HEK293 (cell line): ENCODE measurements at regions not wholly inside any gene's neighbourhood (a gene's known extent, or its start where the extent isn't known, plus 50 kb on each side); places are given as distances from the start of the nearest gene placed in this dataset.

ENCODE experiments used
- KLF1 ChIP-seq: fragments of 450-650 bp; formaldehyde crosslinking; IDR thresholded peaks from 2 replicates; pipeline ENCODE4 v1.5.1; 2016; ENCODE audit warnings: missing biosample characterization, missing genetic modification characterization
- MZF1 ChIP-seq: fragments of 450-650 bp; formaldehyde crosslinking; IDR thresholded peaks from 2 replicates; pipeline ENCODE4 v1.5.1; 2017; ENCODE audit warnings: missing biosample characterization, missing genetic modification characterization, borderline replicate concordance
- ZFHX2 ChIP-seq: fragments of 450-650 bp; formaldehyde crosslinking; conservative IDR thresholded peaks from 2 replicates; pipeline ENCODE4 v1.5.1; 2016; ENCODE audit warnings: missing biosample characterization, missing genetic modification characterization
- ZNF10 ChIP-seq: fragments of 450-650 bp; formaldehyde crosslinking; IDR thresholded peaks from 2 replicates; pipeline ENCODE4 v1.5.1; 2017; ENCODE audit warnings: missing biosample characterization, missing genetic modification characterization
- ZNF175 ChIP-seq: fragments of 450-650 bp; formaldehyde crosslinking; IDR thresholded peaks from 2 replicates; pipeline ENCODE4 v1.5.1; 2016; ENCODE audit warnings: missing biosample characterization, missing genetic modification characterization
- ZNF302 ChIP-seq: fragments of 450-650 bp; formaldehyde crosslinking; IDR thresholded peaks from 2 replicates; pipeline ENCODE4 v1.5.1; 2016; ENCODE audit warnings: missing biosample characterization, missing genetic modification characterization, low read depth
- TF ChIP-seq, protein P1 (sequence below): fragments of 450-650 bp; formaldehyde crosslinking; IDR thresholded peaks from 2 replicates; pipeline ENCODE4 v1.5.1; 2016; ENCODE audit warnings: missing biosample characterization, missing genetic modification characterization
- TF ChIP-seq, protein P2 (sequence below): fragments of 450-650 bp; formaldehyde crosslinking; IDR thresholded peaks from 2 replicates; pipeline ENCODE4 v1.5.1; 2017; ENCODE audit warnings: missing biosample characterization, missing genetic modification characterization
- TF ChIP-seq, protein P3 (sequence below): fragments of 450-650 bp; formaldehyde crosslinking; IDR thresholded peaks from 2 replicates; pipeline ENCODE4 v1.5.1; 2016; ENCODE audit warnings: missing biosample characterization, missing genetic modification characterization
- TF ChIP-seq, protein P4 (sequence below): fragments of 450-650 bp; formaldehyde crosslinking; IDR thresholded peaks from 2 replicates; pipeline ENCODE4 v1.5.1; 2016; ENCODE audit warnings: missing biosample characterization, missing genetic modification characterization
- TF ChIP-seq, protein P5 (sequence below): fragments of 450-650 bp; formaldehyde crosslinking; IDR thresholded peaks from 2 replicates; pipeline ENCODE4 v1.5.1; 2016; ENCODE audit warnings: missing biosample characterization, missing genetic modification characterization

DNA sequence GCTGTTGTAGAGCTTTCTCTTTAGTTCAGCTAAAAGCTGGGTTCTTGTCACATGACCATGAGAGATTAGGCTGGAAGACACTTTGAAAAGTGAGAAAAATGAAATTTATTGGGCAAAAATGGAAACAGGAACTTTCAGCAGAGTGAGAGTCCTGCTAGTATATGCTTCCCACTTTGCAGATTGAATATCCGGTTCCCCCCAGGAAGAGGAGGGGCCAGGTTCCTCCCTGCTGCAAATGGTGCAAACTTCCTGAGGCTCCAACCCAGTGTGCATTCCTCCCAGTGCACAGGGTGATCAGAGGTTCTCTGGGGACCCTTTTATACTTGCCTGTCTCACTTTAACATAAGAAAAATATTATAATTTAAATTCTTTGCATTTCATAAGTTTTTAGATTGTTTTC lies 119.9 kb upstream of the SPIN4 start:
- TF ChIP-seq, protein P1, sequence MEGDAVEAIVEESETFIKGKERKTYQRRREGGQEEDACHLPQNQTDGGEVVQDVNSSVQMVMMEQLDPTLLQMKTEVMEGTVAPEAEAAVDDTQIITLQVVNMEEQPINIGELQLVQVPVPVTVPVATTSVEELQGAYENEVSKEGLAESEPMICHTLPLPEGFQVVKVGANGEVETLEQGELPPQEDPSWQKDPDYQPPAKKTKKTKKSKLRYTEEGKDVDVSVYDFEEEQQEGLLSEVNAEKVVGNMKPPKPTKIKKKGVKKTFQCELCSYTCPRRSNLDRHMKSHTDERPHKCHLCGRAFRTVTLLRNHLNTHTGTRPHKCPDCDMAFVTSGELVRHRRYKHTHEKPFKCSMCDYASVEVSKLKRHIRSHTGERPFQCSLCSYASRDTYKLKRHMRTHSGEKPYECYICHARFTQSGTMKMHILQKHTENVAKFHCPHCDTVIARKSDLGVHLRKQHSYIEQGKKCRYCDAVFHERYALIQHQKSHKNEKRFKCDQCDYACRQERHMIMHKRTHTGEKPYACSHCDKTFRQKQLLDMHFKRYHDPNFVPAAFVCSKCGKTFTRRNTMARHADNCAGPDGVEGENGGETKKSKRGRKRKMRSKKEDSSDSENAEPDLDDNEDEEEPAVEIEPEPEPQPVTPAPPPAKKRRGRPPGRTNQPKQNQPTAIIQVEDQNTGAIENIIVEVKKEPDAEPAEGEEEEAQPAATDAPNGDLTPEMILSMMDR (tag by site-specific recombination) = no peak
- TF ChIP-seq ZNF175 (tag by site-specific recombination) (no peak), ZFHX2 (no peak), KLF1 (tag by site-specific recombination) (no peak), ZNF302 (tag by site-specific recombination) (no peak), MZF1 (tag by site-specific recombination) (no peak), ZNF10 (tag by site-specific recombination) (no peak)
- TF ChIP-seq, protein P2, sequence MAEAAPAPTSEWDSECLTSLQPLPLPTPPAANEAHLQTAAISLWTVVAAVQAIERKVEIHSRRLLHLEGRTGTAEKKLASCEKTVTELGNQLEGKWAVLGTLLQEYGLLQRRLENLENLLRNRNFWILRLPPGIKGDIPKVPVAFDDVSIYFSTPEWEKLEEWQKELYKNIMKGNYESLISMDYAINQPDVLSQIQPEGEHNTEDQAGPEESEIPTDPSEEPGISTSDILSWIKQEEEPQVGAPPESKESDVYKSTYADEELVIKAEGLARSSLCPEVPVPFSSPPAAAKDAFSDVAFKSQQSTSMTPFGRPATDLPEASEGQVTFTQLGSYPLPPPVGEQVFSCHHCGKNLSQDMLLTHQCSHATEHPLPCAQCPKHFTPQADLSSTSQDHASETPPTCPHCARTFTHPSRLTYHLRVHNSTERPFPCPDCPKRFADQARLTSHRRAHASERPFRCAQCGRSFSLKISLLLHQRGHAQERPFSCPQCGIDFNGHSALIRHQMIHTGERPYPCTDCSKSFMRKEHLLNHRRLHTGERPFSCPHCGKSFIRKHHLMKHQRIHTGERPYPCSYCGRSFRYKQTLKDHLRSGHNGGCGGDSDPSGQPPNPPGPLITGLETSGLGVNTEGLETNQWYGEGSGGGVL (tag by site-specific recombination) = no peak
- TF ChIP-seq, protein P3, sequence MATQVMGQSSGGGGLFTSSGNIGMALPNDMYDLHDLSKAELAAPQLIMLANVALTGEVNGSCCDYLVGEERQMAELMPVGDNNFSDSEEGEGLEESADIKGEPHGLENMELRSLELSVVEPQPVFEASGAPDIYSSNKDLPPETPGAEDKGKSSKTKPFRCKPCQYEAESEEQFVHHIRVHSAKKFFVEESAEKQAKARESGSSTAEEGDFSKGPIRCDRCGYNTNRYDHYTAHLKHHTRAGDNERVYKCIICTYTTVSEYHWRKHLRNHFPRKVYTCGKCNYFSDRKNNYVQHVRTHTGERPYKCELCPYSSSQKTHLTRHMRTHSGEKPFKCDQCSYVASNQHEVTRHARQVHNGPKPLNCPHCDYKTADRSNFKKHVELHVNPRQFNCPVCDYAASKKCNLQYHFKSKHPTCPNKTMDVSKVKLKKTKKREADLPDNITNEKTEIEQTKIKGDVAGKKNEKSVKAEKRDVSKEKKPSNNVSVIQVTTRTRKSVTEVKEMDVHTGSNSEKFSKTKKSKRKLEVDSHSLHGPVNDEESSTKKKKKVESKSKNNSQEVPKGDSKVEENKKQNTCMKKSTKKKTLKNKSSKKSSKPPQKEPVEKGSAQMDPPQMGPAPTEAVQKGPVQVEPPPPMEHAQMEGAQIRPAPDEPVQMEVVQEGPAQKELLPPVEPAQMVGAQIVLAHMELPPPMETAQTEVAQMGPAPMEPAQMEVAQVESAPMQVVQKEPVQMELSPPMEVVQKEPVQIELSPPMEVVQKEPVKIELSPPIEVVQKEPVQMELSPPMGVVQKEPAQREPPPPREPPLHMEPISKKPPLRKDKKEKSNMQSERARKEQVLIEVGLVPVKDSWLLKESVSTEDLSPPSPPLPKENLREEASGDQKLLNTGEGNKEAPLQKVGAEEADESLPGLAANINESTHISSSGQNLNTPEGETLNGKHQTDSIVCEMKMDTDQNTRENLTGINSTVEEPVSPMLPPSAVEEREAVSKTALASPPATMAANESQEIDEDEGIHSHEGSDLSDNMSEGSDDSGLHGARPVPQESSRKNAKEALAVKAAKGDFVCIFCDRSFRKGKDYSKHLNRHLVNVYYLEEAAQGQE = no peak
- TF ChIP-seq, protein P4, sequence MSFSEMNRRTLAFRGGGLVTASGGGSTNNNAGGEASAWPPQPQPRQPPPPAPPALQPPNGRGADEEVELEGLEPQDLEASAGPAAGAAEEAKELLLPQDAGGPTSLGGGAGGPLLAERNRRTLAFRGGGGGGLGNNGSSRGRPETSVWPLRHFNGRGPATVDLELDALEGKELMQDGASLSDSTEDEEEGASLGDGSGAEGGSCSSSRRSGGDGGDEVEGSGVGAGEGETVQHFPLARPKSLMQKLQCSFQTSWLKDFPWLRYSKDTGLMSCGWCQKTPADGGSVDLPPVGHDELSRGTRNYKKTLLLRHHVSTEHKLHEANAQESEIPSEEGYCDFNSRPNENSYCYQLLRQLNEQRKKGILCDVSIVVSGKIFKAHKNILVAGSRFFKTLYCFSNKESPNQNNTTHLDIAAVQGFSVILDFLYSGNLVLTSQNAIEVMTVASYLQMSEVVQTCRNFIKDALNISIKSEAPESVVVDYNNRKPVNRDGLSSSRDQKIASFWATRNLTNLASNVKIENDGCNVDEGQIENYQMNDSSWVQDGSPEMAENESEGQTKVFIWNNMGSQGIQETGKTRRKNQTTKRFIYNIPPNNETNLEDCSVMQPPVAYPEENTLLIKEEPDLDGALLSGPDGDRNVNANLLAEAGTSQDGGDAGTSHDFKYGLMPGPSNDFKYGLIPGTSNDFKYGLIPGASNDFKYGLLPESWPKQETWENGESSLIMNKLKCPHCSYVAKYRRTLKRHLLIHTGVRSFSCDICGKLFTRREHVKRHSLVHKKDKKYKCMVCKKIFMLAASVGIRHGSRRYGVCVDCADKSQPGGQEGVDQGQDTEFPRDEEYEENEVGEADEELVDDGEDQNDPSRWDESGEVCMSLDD (tag by site-specific recombination) = no peak
- TF ChIP-seq, protein P5, sequence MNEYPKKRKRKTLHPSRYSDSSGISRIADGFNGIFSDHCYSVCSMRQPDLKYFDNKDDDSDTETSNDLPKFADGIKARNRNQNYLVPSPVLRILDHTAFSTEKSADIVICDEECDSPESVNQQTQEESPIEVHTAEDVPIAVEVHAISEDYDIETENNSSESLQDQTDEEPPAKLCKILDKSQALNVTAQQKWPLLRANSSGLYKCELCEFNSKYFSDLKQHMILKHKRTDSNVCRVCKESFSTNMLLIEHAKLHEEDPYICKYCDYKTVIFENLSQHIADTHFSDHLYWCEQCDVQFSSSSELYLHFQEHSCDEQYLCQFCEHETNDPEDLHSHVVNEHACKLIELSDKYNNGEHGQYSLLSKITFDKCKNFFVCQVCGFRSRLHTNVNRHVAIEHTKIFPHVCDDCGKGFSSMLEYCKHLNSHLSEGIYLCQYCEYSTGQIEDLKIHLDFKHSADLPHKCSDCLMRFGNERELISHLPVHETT = no peak
